H9 (cell line): ENCODE measurements at regions not wholly inside any gene's neighbourhood (a gene's known extent, or its start where the extent isn't known, plus 50 kb on each side); places are given as distances from the start of the nearest gene placed in this dataset.

Source experiments
- DNase-seq: peaks from one replicate; pipeline ENCODE4 v3.0.0-alpha.2; 2017
- H2AFZ ChIP-seq: one replicate; pipeline ENCODE4 v1.6.1; 2013; ENCODE audit warnings: mild to moderate bottlenecking, low read length, control low read depth, moderate library complexity
- H2AK5ac ChIP-seq: 2 replicates; pipeline ENCODE4 v1.6.1; 2013; ENCODE audit warnings: low read length, control low read depth, mixed read lengths; ENCODE audit not compliant: insufficient read length
- H2BK120ac ChIP-seq: one replicate; pipeline ENCODE4 v1.6.1; 2013; ENCODE audit warnings: low read depth, mild to moderate bottlenecking, low read length, control low read depth, inconsistent platforms; ENCODE audit not compliant: poor library complexity, severe bottlenecking
- H2BK12ac ChIP-seq: 2 replicates; pipeline ENCODE4 v1.6.1; 2013; ENCODE audit warnings: low read length, control low read depth, mixed read lengths, low read depth; ENCODE audit not compliant: insufficient read length
- H2BK15ac ChIP-seq: 2 replicates; pipeline ENCODE4 v1.6.1; 2013; ENCODE audit warnings: low read depth, low read length, control low read depth
- H2BK20ac ChIP-seq: one replicate; pipeline ENCODE4 v1.6.1; 2013; ENCODE audit warnings: low read depth, mild to moderate bottlenecking, low read length, control low read depth, inconsistent platforms; ENCODE audit not compliant: poor library complexity, severe bottlenecking
- H2BK5ac ChIP-seq: 2 replicates; pipeline ENCODE4 v1.6.1; 2013; ENCODE audit warnings: low read length, control low read depth, mixed read lengths; ENCODE audit not compliant: insufficient read length
- H3K14ac ChIP-seq: 2 replicates; pipeline ENCODE4 v1.6.1; 2013; ENCODE audit warnings: low read length, control low read depth; ENCODE audit not compliant: insufficient read depth
- H3K18ac ChIP-seq: 2 replicates; pipeline ENCODE4 v1.6.1; 2013; ENCODE audit warnings: low read depth, mild to moderate bottlenecking, mixed read lengths, low read length, control low read depth; ENCODE audit not compliant: insufficient read length
- H3K23ac ChIP-seq: 2 replicates; pipeline ENCODE4 v1.6.1; 2013; ENCODE audit warnings: low read length, control low read depth, mixed read lengths, low read depth; ENCODE audit not compliant: insufficient read length
- H3K23me2 ChIP-seq: 2 replicates; pipeline ENCODE4 v1.6.1; 2013; ENCODE audit warnings: low read depth, mild to moderate bottlenecking, mixed read lengths, low read length, control low read depth; ENCODE audit not compliant: insufficient read length, poor library complexity, severe bottlenecking
- H3K27ac ChIP-seq: 2 replicates; pipeline ENCODE4 v1.5.1; 2013; ENCODE audit warnings: low read length, control low read depth, mixed read lengths, low read depth; ENCODE audit not compliant: insufficient read length
- H3K27me3 ChIP-seq: 2 replicates; pipeline ENCODE4 v1.6.1; 2013; ENCODE audit warnings: low read length, control low read depth, inconsistent platforms; ENCODE audit not compliant: insufficient read depth
- H3K4ac ChIP-seq: 2 replicates; pipeline ENCODE4 v1.6.1; 2013; ENCODE audit warnings: low read depth, mild to moderate bottlenecking, control low read depth, inconsistent platforms, low read length, moderate library complexity
- H3K4me1 ChIP-seq: 2 replicates; pipeline ENCODE4 v1.6.1; 2013; ENCODE audit warnings: low read length, control low read depth, inconsistent platforms; ENCODE audit not compliant: insufficient read depth
- H3K4me2 ChIP-seq: 2 replicates; pipeline ENCODE4 v1.6.1; 2013; ENCODE audit warnings: low read length, control low read depth, mixed read lengths; ENCODE audit not compliant: insufficient read length, insufficient read depth
- H3K56ac ChIP-seq: 2 replicates; pipeline ENCODE4 v1.6.1; 2013; ENCODE audit warnings: low read depth, mild to moderate bottlenecking, mixed read lengths, low read length, control low read depth; ENCODE audit not compliant: insufficient read length
- H3K79me1 ChIP-seq: 2 replicates; pipeline ENCODE4 v1.6.1; 2013; ENCODE audit warnings: low read depth, mild to moderate bottlenecking, moderate library complexity, low read length, control low read depth, inconsistent platforms; ENCODE audit not compliant: insufficient read depth, poor library complexity, severe bottlenecking
- H3K79me2 ChIP-seq: 2 replicates; pipeline ENCODE4 v1.6.1; 2013; ENCODE audit warnings: low read length, control low read depth, inconsistent platforms; ENCODE audit not compliant: insufficient read depth
- H3K9ac ChIP-seq: 2 replicates; pipeline ENCODE4 v1.6.1; 2013; ENCODE audit warnings: low read length, control low read depth, mixed read lengths; ENCODE audit not compliant: insufficient read length; ENCODE audit errors: extremely low read depth
- H3K9me3 ChIP-seq: one replicate; pipeline ENCODE4 v1.6.1; 2013; ENCODE audit warnings: low read depth, low read length, inconsistent platforms; ENCODE audit not compliant: control insufficient read depth
- H3T11ph ChIP-seq: one replicate; pipeline ENCODE4 v1.6.1; 2013; ENCODE audit warnings: mild to moderate bottlenecking, low read length, control low read depth, inconsistent platforms
- H4K20me1 ChIP-seq: one replicate; pipeline ENCODE4 v1.6.1; 2013; ENCODE audit not compliant: control insufficient read depth, insufficient read length, insufficient read depth
- H4K5ac ChIP-seq: 2 replicates; pipeline ENCODE4 v1.6.1; 2013; ENCODE audit warnings: low read depth, mild to moderate bottlenecking, mixed read lengths, low read length, control low read depth; ENCODE audit not compliant: insufficient read length
- H4K8ac ChIP-seq: replicated peaks from 2 replicates; pipeline ENCODE4 v1.6.1; 2013; ENCODE audit warnings: low read length, control low read depth, mixed read lengths, low read depth; ENCODE audit not compliant: insufficient read length
- H4K91ac ChIP-seq: 2 replicates; pipeline ENCODE4 v1.6.1; 2013; ENCODE audit warnings: low read depth, mild to moderate bottlenecking, moderate library complexity, mixed read lengths, low read length, control low read depth; ENCODE audit not compliant: insufficient read length
- H3K27ac Mint-ChIP-seq, 3 experiments: 2 replicates in 2 of 3; 3 replicates in 1 of 3; pipeline ENCODE4 v1.8.0; 2020 to 2021; ENCODE audit warnings: mixed read lengths in 3 of 3, mild to moderate bottlenecking in 1 of 3, moderate library complexity in 1 of 3
- H3K27me3 Mint-ChIP-seq: 2 replicates; pipeline ENCODE4 v1.8.0; 2021; ENCODE audit warnings: low read depth, mild to moderate bottlenecking, moderate library complexity, mixed read lengths
- H3K36me3 Mint-ChIP-seq, 3 experiments: 2 replicates in 2 of 3; 3 replicates in 1 of 3; pipeline ENCODE4 v1.8.0; 2020 to 2021; ENCODE audit warnings: low read depth in 3 of 3, mixed read lengths in 3 of 3; ENCODE audit not compliant: insufficient read depth in 1 of 3
- H3K4me1 Mint-ChIP-seq, 2 experiments: 2 replicates each; pipeline ENCODE4 v1.8.0; 2020; ENCODE audit warnings: mixed read lengths in 2 of 2
- H3K4me3 Mint-ChIP-seq, 2 experiments: 2 replicates in 1 of 2; 3 replicates in 1 of 2; pipeline ENCODE4 v1.8.0; 2020 to 2021; ENCODE audit warnings: mild to moderate bottlenecking in 2 of 2, mixed read lengths in 2 of 2, moderate library complexity in 1 of 2
- H3K9me3 Mint-ChIP-seq, 2 experiments: 2 replicates in 1 of 2; 3 replicates in 1 of 2; pipeline ENCODE4 v1.8.0; 2020; ENCODE audit warnings: mild to moderate bottlenecking in 2 of 2, mixed read lengths in 2 of 2, moderate library complexity in 1 of 2
- CTCF ChIP-seq: fragments of 200-600 bp; sonication (generic); conservative IDR thresholded peaks from 3 replicates; pipeline ENCODE4 v1.8.0; 2021; ENCODE audit warnings: antibody characterized with exemption, mild to moderate bottlenecking
- WGBS: extraction: QIAGEN DNeasy Blood & Tissue Kit; methylation state at CpG from one replicate; pipeline ENCODE4 v1.1.7; 2013; ENCODE audit warnings: missing lambda C conversion rate, low lambda C conversion rate, mixed read lengths; ENCODE audit not compliant: insufficient read length; ENCODE audit errors: extremely low coverage; 5-methylcytosine and 5-hydroxymethylcytosine counted together

DNA sequence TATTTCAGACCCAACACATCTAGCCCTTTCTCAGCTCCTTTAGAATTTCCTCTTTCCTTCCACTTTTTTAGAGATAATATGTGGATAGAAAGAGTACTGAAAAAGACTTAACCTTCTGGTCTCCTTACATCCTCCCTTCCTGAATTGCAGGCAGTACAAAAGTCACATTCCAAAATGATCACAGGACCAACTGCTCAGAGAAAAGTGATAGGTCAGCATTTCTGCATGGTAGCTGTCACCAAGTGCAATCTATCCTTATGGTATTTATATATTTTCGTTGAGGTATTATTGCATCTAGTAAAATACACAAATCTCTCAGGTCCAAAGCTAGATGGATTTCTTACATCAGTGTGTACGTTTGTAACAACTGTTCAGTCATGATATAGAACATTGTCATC is 427.5 kb downstream of the LPIN1 start:
- DNase-seq, result no peak
- Histone ChIP-seq H3K27ac (no peak overlapping the region), H4K5ac (no peak overlapping the region), H3K9me3 (no peaks in the 10 kb centered on the region), H2BK15ac (no peak overlapping the region), H4K91ac (no peak overlapping the region), H3K23ac (no peak overlapping the region), H3K4me1 (no peaks in the 10 kb centered on the region), H2BK5ac (no peak overlapping the region), H3K56ac (no peak overlapping the region), H2BK20ac (no peak overlapping the region), H3K18ac (no peak overlapping the region), H3K23me2 (no peaks in the 10 kb centered on the region), H3T11ph (no peak overlapping the region), H2BK12ac (no peak overlapping the region), H3K4me2 (no peak overlapping the region), H3K79me2 (no peaks in the 10 kb centered on the region), H3K79me1 (no peaks in the 10 kb centered on the region), H3K27me3 (0 out of 2 replicates have a peak, but pooled peaks cover 1% of the 10 kb centered on the region), H3K4ac (no peak overlapping the region), H3K9ac (no peak overlapping the region), H3K14ac (no peak overlapping the region), H4K20me1 (no peaks in the 10 kb centered on the region), H2AFZ (no peak overlapping the region), H2AK5ac (no peak overlapping the region), H4K8ac (no peak overlapping the region), H2BK120ac (no peak overlapping the region)
- Mint-ChIP-seq H3K4me3 (no peak overlapping the region), H3K9me3 (no peaks in the 10 kb centered on the region), H3K27ac (no peak overlapping the region), H3K27me3 (peaks cover 37% of the 10 kb centered on the region), H3K36me3 (no peaks in the 10 kb centered on the region), H3K4me1 (peaks cover 0 to 11% of the 10 kb centered on the region in 2 experiments; a peak in 2 of 4 replicates)
- WGBS, result no CpG with 5 or more reads among the region's 2 CpGs
- no peak for TF ChIP-seq CTCF
